HEK293 (cell line): ENCODE measurements at regions not wholly inside any gene's neighbourhood (a gene's known extent, or its start where the extent isn't known, plus 50 kb on each side); places are given as distances from the start of the nearest gene placed in this dataset.

Experiments used
- CTCF ChIA-PET: fragments of 350-600 bp; formaldehyde crosslinking; extraction: SDS; loops from one replicate; lab custom pipeline; 2021; ENCODE audit warnings: antibody characterized with exemption; lab: Yijun Ruan, JAX
- POLR2A ChIA-PET: fragments of 300-600 bp; formaldehyde crosslinking; extraction: SDS; loops from one replicate; lab custom pipeline; 2020; ENCODE audit warnings: antibody characterized with exemption, inconsistent platforms; lab: Yijun Ruan, JAX
- H3K27ac ChIP-seq: fragments of 200-500 bp; sonication (Bioruptor generic); 2 replicates; pipeline ENCODE4 v1.5.1; 2014; ENCODE audit warnings: low read depth, low read length, control low read depth, inconsistent platforms; ENCODE audit errors: extremely low read depth
- H3K36me3 ChIP-seq, 2 experiments: fragments of 200-500 bp in 1 of 2; sonication (Bioruptor generic) in 1 of 2; 1 replicate in 1 of 2; 2 replicates in 1 of 2; pipeline ENCODE4 v1.5.1; 2014 to 2017; ENCODE audit warnings: inconsistent platforms in 2 of 2, low read length in 2 of 2; ENCODE audit not compliant: control insufficient read depth in 2 of 2, insufficient read depth in 1 of 2
- H3K4me1 ChIP-seq: fragments of 200-500 bp; sonication (Bioruptor generic); 2 replicates; pipeline ENCODE4 v1.5.1; 2014; ENCODE audit warnings: mild to moderate bottlenecking, low read length, inconsistent platforms; ENCODE audit not compliant: control insufficient read depth, insufficient read depth
- H3K4me3 ChIP-seq: 2 replicates; pipeline ENCODE4 v1.5.1; 2011; ENCODE audit warnings: low read depth, mild to moderate bottlenecking, control low read depth, low read length, moderate library complexity
- H3K9me3 ChIP-seq: fragments of 200-500 bp; sonication (Bioruptor generic); 2 replicates; pipeline ENCODE4 v1.5.1; 2014; ENCODE audit warnings: low read depth, low read length, inconsistent platforms; ENCODE audit not compliant: control insufficient read depth, insufficient read depth
- BCL11B ChIP-seq: fragments of 450-650 bp; formaldehyde crosslinking; IDR thresholded peaks from 2 replicates; pipeline ENCODE4 v1.5.1; 2016; ENCODE audit warnings: low read depth, missing biosample characterization, missing genetic modification characterization
- KLF10 ChIP-seq: fragments of 450-650 bp; IDR thresholded peaks from 2 replicates; pipeline ENCODE4 v1.5.1; 2018; ENCODE audit warnings: missing biosample characterization, mild to moderate bottlenecking, missing genetic modification characterization
- KLF9 ChIP-seq: fragments of 450-650 bp; formaldehyde crosslinking; IDR thresholded peaks from 2 replicates; pipeline ENCODE4 v1.5.1; 2016; ENCODE audit warnings: missing biosample characterization, missing genetic modification characterization, low read depth
- PRDM10 ChIP-seq: fragments of 450-650 bp; formaldehyde crosslinking; IDR thresholded peaks from 2 replicates; pipeline ENCODE4 v1.5.1; 2016; ENCODE audit warnings: missing biosample characterization, missing genetic modification characterization
- RBAK ChIP-seq: fragments of 450-650 bp; formaldehyde crosslinking; IDR thresholded peaks from 2 replicates; pipeline ENCODE4 v1.5.1; 2016; ENCODE audit warnings: missing biosample characterization, missing genetic modification characterization
- SCRT1 ChIP-seq: fragments of 450-650 bp; formaldehyde crosslinking; IDR thresholded peaks from 2 replicates; pipeline ENCODE4 v1.5.1; 2016; ENCODE audit warnings: missing biosample characterization, missing genetic modification characterization, borderline replicate concordance
- SCRT2 ChIP-seq: fragments of 450-650 bp; formaldehyde crosslinking; IDR thresholded peaks from 2 replicates; pipeline ENCODE4 v1.5.1; 2016; ENCODE audit warnings: missing biosample characterization, missing genetic modification characterization
- ZIC2 ChIP-seq: fragments of 450-650 bp; formaldehyde crosslinking; IDR thresholded peaks from 2 replicates; pipeline ENCODE4 v1.5.1; 2016; ENCODE audit warnings: missing biosample characterization, missing genetic modification characterization
- ZNF114 ChIP-seq: fragments of 450-650 bp; formaldehyde crosslinking; IDR thresholded peaks from 2 replicates; pipeline ENCODE4 v1.5.0; 2017; ENCODE audit warnings: missing biosample characterization, missing genetic modification characterization
- ZNF148 ChIP-seq: fragments of 450-650 bp; formaldehyde crosslinking; IDR thresholded peaks from 2 replicates; pipeline ENCODE4 v1.5.0; 2017; ENCODE audit warnings: missing biosample characterization, missing genetic modification characterization, borderline replicate concordance
- ZNF175 ChIP-seq: fragments of 450-650 bp; formaldehyde crosslinking; IDR thresholded peaks from 2 replicates; pipeline ENCODE4 v1.5.1; 2016; ENCODE audit warnings: missing biosample characterization, missing genetic modification characterization
- ZNF292 ChIP-seq: fragments of 450-650 bp; formaldehyde crosslinking; IDR thresholded peaks from 2 replicates; pipeline ENCODE4 v1.5.1; 2016; ENCODE audit warnings: low read depth, missing biosample characterization, missing genetic modification characterization, borderline replicate concordance
- ZNF302 ChIP-seq: fragments of 450-650 bp; formaldehyde crosslinking; IDR thresholded peaks from 2 replicates; pipeline ENCODE4 v1.5.1; 2016; ENCODE audit warnings: missing biosample characterization, missing genetic modification characterization, low read depth
- ZNF311 ChIP-seq: fragments of 450-650 bp; formaldehyde crosslinking; IDR thresholded peaks from 2 replicates; pipeline ENCODE4 v1.5.1; 2017; ENCODE audit warnings: missing biosample characterization, missing genetic modification characterization, borderline replicate concordance
- ZNF37A ChIP-seq: fragments of 450-650 bp; IDR thresholded peaks from 2 replicates; pipeline ENCODE4 v1.5.1; 2018; ENCODE audit warnings: missing biosample characterization, missing genetic modification characterization
- ZNF404 ChIP-seq: fragments of 450-650 bp; formaldehyde crosslinking; IDR thresholded peaks from 2 replicates; pipeline ENCODE4 v1.5.1; 2017; ENCODE audit warnings: missing biosample characterization, missing genetic modification characterization
- ZNF530 ChIP-seq: fragments of 450-650 bp; formaldehyde crosslinking; IDR thresholded peaks from 2 replicates; pipeline ENCODE4 v1.5.1; 2016; ENCODE audit warnings: low read depth, missing biosample characterization, missing genetic modification characterization
- ZNF561 ChIP-seq: fragments of 450-650 bp; IDR thresholded peaks from 2 replicates; pipeline ENCODE4 v1.5.1; 2018; ENCODE audit warnings: missing biosample characterization, missing genetic modification characterization, borderline replicate concordance
- ZNF776 ChIP-seq: fragments of 450-650 bp; formaldehyde crosslinking; IDR thresholded peaks from 2 replicates; pipeline ENCODE4 v1.5.0; 2017; ENCODE audit warnings: missing biosample characterization, missing genetic modification characterization, borderline replicate concordance
- ZNF843 ChIP-seq: fragments of 450-650 bp; formaldehyde crosslinking; IDR thresholded peaks from 2 replicates; pipeline ENCODE4 v1.5.1; 2016; ENCODE audit warnings: missing biosample characterization, missing genetic modification characterization

GRCh38 chr18:4781873-4782272, 326.8 kb upstream of the DLGAP1 start:
- TF ChIP-seq ZNF311 (tag by site-specific recombination) (no peak), SCRT2 (tag by site-specific recombination) (no peak), ZNF302 (no peak), ZNF114 (tag by site-specific recombination) (no peak), SCRT1 (tag by site-specific recombination) (no peak), ZIC2 (tag by site-specific recombination) (no peak), RBAK (tag by site-specific recombination) (no peak), ZNF175 (tag by site-specific recombination) (no peak), ZNF561 (tag by site-specific recombination) (no peak), ZNF148 (no peak), ZNF776 (tag by site-specific recombination) (no peak), ZNF843 (tag by site-specific recombination) (no peak)
- Histone ChIP-seq H3K4me3 (no peak overlapping the region), H3K4me1 (no peaks in the 10 kb centered on the region), H3K36me3 (no peaks in the 10 kb centered on the region), H3K27ac (no peak overlapping the region), H3K9me3 (no peaks in the 10 kb centered on the region)
- ChIA-PET CTCF (interaction anchor here (0.7 kb wide), 1 partner anchor 70 kb away, joined by 3 read pairs; no protein-coding TSS in a partner anchor), POLR2A (no interaction called here)

DNA sequence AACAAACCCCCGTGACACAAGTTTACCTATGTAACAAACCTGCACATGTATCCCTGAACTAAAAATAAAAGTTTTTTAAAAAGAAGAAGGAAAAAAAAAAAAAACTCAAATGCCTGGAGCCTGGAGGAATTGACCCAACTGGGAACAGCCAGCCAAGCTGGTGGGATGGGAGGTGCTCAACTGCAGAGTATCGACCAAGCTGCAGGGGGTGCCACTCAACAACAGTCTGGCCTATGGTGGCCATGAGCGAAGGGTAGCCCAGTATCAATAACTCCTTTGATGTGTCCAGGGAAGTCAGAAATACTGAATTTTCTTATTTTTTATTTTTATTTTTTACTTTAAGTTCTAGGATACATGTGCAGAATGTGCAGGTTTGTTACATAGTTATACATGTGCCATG, 310.3 kb upstream of the DLGAP1 start:
- TF ChIP-seq ZNF404 (tag by site-specific recombination) (no peak), ZNF292 (tag by site-specific recombination) (no peak), BCL11B (tag by site-specific recombination) (no peak), KLF10 (tag by site-specific recombination) (no peak), KLF9 (no peak), ZNF530 (tag by site-specific recombination) (no peak), ZNF37A (tag by site-specific recombination) (no peak), PRDM10 (tag by site-specific recombination) (no peak)
- H3K36me3 ChIP-seq: no peaks in the 10 kb centered on the region
- H3K4me1 ChIP-seq: no peaks in the 10 kb centered on the region
- no peaks in the 10 kb centered on the region for H3K9me3 ChIP-seq
- CTCF ChIA-PET: interaction anchor here (1.0 to 1.3 kb wide), 3 partner anchors 14 to 288 kb away, joined by 3 read pairs; no protein-coding TSS in a partner anchor
- no peak overlapping the region for H3K27ac ChIP-seq
- POLR2A ChIA-PET: no interaction called here
- H3K4me3 ChIP-seq: no peak overlapping the region
